HG03108 (cell line): ENCODE measurements at regions not wholly inside any gene's neighbourhood (a gene's known extent, or its start where the extent isn't known, plus 50 kb on each side); places are given as distances from the start of the nearest gene placed in this dataset.

Experiments used
- ATAC-seq: cut with Tn5 transposase; IDR thresholded peaks from one replicate; pipeline ENCODE4 v1.9.1; 2021; ENCODE audit warnings: moderate library complexity; ENCODE audit not compliant: unreplicated experiment

GRCh38 chr6:88388589-88388988 is 222.4 kb upstream of the CNR1 start:
- ATAC-seq, result no peak

GRCh38 chr6:88386167-88386566 is 220.0 kb upstream of the CNR1 start:
- ATAC-seq, result no peak

GRCh38 chr6:88383183-88383582 is 217.0 kb upstream of the CNR1 start:
- no peak for ATAC-seq

GRCh38 chr6:88381289-88381642 is 215.1 kb upstream of the CNR1 start:
- ATAC-seq, result no peak

- ATAC-seq, result no peak
Observed at GRCh38 chr6:88380618-88381288, 214.6 kb upstream of the CNR1 start.

GRCh38 chr6:88380083-88380482 is 213.9 kb upstream of the CNR1 start:
- no peak for ATAC-seq

GRCh38 chr6:88378639-88379038 is 212.5 kb upstream of the CNR1 start:
- no peak for ATAC-seq

GRCh38 chr6:88377976-88378568 is 211.9 kb upstream of the CNR1 start:
- no peak for ATAC-seq

GRCh38 chr6:88376768-88377387 is 210.7 kb upstream of the CNR1 start:
- no peak for ATAC-seq

GRCh38 chr6:88376197-88376596 is 210.1 kb upstream of the CNR1 start:
- no peak for ATAC-seq

- no peak for ATAC-seq
Observed at GRCh38 chr6:88374553-88374952, 208.4 kb upstream of the CNR1 start.

GRCh38 chr6:88371480-88371879 is 205.3 kb upstream of the CNR1 start:
- ATAC-seq, result no peak

GRCh38 chr6:88370127-88370710 is 204.1 kb upstream of the CNR1 start:
- no peak for ATAC-seq

- ATAC-seq, result no peak
Observed at GRCh38 chr6:88369262-88369661, 203.1 kb upstream of the CNR1 start.

GRCh38 chr6:88368071-88368787 is 202.1 kb upstream of the CNR1 start:
- ATAC-seq, result no peak

- ATAC-seq, result no peak
Observed at GRCh38 chr6:88367248-88367647, 201.1 kb upstream of the CNR1 start.

- ATAC-seq, result no peak
Observed at GRCh38 chr6:88366672-88367071, 200.5 kb upstream of the CNR1 start.

- ATAC-seq, result no peak
Observed at GRCh38 chr6:88365656-88366055, 199.5 kb upstream of the CNR1 start.

GRCh38 chr6:88365230-88365629 is 199.1 kb upstream of the CNR1 start:
- ATAC-seq, result no peak

GRCh38 chr6:88361754-88362153 is 195.6 kb upstream of the CNR1 start:
- no peak for ATAC-seq

- ATAC-seq, result no peak
Observed at GRCh38 chr6:88361298-88361697, 195.2 kb upstream of the CNR1 start.
